Neural cell (in vitro differentiated cells): ENCODE measurements at regions not wholly inside any gene's neighbourhood (a gene's known extent, or its start where the extent isn't known, plus 50 kb on each side); places are given as distances from the start of the nearest gene placed in this dataset.

Experiments
- EP300 ChIP-seq: fragments of 450-650 bp; conservative IDR thresholded peaks from 2 replicates; pipeline ENCODE4 v1.6.1; 2014; ENCODE audit warnings: antibody characterized with exemption, mild to moderate bottlenecking, moderate library complexity; ENCODE audit not compliant: poor library complexity, severe bottlenecking
- EZH2 ChIP-seq: fragments of 200-600, 300-800 bp; shearing (Covaris generic), sonication (generic); IDR thresholded peaks from 2 replicates; pipeline ENCODE4 v1.6.1; 2014; ENCODE audit warnings: antibody characterized with exemption, low read length, borderline replicate concordance, mild to moderate bottlenecking; ENCODE audit not compliant: insufficient read depth, poor library complexity, severe bottlenecking
- MXI1 ChIP-seq: fragments of 450-650 bp; conservative IDR thresholded peaks from 2 replicates; pipeline ENCODE4 v1.6.1; 2014; ENCODE audit warnings: antibody characterized with exemption, mild to moderate bottlenecking; ENCODE audit not compliant: poor library complexity, severe bottlenecking
- POLR2AphosphoS5 ChIP-seq: IDR thresholded peaks from 2 replicates; pipeline ENCODE4 v1.6.1; 2012
- RAD21 ChIP-seq: fragments of 450-650 bp; conservative IDR thresholded peaks from 2 replicates; pipeline ENCODE4 v1.6.1; 2014; ENCODE audit warnings: antibody characterized with exemption, mild to moderate bottlenecking, moderate library complexity
- REST ChIP-seq: IDR thresholded peaks from 2 replicates; pipeline ENCODE4 v1.6.1; 2012; ENCODE audit warnings: borderline replicate concordance
- SMC3 ChIP-seq: fragments of 450-650 bp; conservative IDR thresholded peaks from 2 replicates; pipeline ENCODE4 v1.6.1; 2014; ENCODE audit warnings: antibody characterized with exemption, mild to moderate bottlenecking, moderate library complexity; ENCODE audit not compliant: poor library complexity
- TAF1 ChIP-seq: IDR thresholded peaks from 2 replicates; pipeline ENCODE4 v1.6.1; 2012; ENCODE audit warnings: low read depth
- TF ChIP-seq, protein P1 (sequence below): fragments of 450-650 bp; IDR thresholded peaks from 2 replicates; pipeline ENCODE4 v1.5.1; 2014; ENCODE audit warnings: antibody characterized with exemption, mild to moderate bottlenecking, moderate library complexity; ENCODE audit not compliant: poor library complexity, severe bottlenecking

- TF ChIP-seq, protein P1, sequence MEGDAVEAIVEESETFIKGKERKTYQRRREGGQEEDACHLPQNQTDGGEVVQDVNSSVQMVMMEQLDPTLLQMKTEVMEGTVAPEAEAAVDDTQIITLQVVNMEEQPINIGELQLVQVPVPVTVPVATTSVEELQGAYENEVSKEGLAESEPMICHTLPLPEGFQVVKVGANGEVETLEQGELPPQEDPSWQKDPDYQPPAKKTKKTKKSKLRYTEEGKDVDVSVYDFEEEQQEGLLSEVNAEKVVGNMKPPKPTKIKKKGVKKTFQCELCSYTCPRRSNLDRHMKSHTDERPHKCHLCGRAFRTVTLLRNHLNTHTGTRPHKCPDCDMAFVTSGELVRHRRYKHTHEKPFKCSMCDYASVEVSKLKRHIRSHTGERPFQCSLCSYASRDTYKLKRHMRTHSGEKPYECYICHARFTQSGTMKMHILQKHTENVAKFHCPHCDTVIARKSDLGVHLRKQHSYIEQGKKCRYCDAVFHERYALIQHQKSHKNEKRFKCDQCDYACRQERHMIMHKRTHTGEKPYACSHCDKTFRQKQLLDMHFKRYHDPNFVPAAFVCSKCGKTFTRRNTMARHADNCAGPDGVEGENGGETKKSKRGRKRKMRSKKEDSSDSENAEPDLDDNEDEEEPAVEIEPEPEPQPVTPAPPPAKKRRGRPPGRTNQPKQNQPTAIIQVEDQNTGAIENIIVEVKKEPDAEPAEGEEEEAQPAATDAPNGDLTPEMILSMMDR: no peak
- TF ChIP-seq REST (no peak), EZH2 (no peak), EP300 (no peak), SMC3 (no peak), RAD21 (no peak), POLR2AphosphoS5 (no peak), TAF1 (no peak), MXI1 (no peak)
Measured at GRCh38 chr1:224535641-224536040, 80.5 kb upstream of the CNIH3 start.
